OCI-LY1 (cell line): ENCODE measurements at regions not wholly inside any gene's neighbourhood (a gene's known extent, or its start where the extent isn't known, plus 50 kb on each side); places are given as distances from the start of the nearest gene placed in this dataset.
"Not testable (repeated sequence)": the region's sequence is repeated elsewhere in the genome, so short reads cannot be mapped to it uniquely, and the experiment has no call there.

Source experiments
- H2AFZ ChIP-seq: fragments of 200-600 bp; sonication (generic), shearing (Covaris generic); 2 replicates; pipeline ENCODE4 v1.6.0; 2014; ENCODE audit warnings: antibody characterized with exemption, mild to moderate bottlenecking, low read length
- H3F3A ChIP-seq: fragments of 200-600 bp; sonication (generic), shearing (Covaris generic); 2 replicates; pipeline ENCODE4 v1.6.0; 2014; ENCODE audit warnings: mild to moderate bottlenecking, antibody characterized with exemption, low read length, moderate library complexity; ENCODE audit not compliant: insufficient read depth
- H3K27ac ChIP-seq: fragments of 200-600 bp; sonication (generic); 2 replicates; pipeline ENCODE4 v1.5.1; 2014; ENCODE audit warnings: low read length, mixed run types, mild to moderate bottlenecking, low read depth; ENCODE audit not compliant: poor library complexity, severe bottlenecking
- H3K27me3 ChIP-seq: fragments of 200-600 bp; sonication (generic); 2 replicates; pipeline ENCODE4 v1.6.0; 2014; ENCODE audit warnings: antibody characterized with exemption, mild to moderate bottlenecking, low read length, moderate library complexity; ENCODE audit not compliant: insufficient read depth
- H3K36me3 ChIP-seq: fragments of 200-600 bp; sonication (generic); 2 replicates; pipeline ENCODE4 v1.6.1; 2014; ENCODE audit warnings: mild to moderate bottlenecking, antibody characterized with exemption, low read length, moderate library complexity, mixed read lengths; ENCODE audit not compliant: insufficient read depth
- H3K4me1 ChIP-seq: fragments of 200-600 bp; sonication (generic); 2 replicates; pipeline ENCODE4 v1.5.1; 2014; ENCODE audit warnings: mild to moderate bottlenecking, low read length, moderate library complexity; ENCODE audit not compliant: insufficient read depth, severe bottlenecking
- H3K4me2 ChIP-seq: fragments of 200-600 bp; sonication (generic), shearing (Covaris generic); 2 replicates; pipeline ENCODE4 v1.6.1; 2014; ENCODE audit warnings: low read length
- H3K4me3 ChIP-seq: fragments of 200-600 bp; sonication (generic); 2 replicates; pipeline ENCODE4 v1.5.1; 2014; ENCODE audit warnings: low read length, low read depth, mild to moderate bottlenecking, mixed read lengths; ENCODE audit not compliant: poor library complexity, severe bottlenecking
- H3K79me2 ChIP-seq: fragments of 200-600 bp; shearing (Covaris generic); 2 replicates; pipeline ENCODE4 v1.6.1; 2016; ENCODE audit warnings: mixed run types, low read length, mixed read lengths; ENCODE audit not compliant: insufficient read depth
- H3K9ac ChIP-seq: fragments of 200-600 bp; sonication (generic), shearing (Covaris generic); 2 replicates; pipeline ENCODE4 v1.6.1; 2014; ENCODE audit warnings: mild to moderate bottlenecking, low read length, mixed read lengths
- H3K9me2 ChIP-seq: fragments of 200-600 bp; sonication (generic), shearing (Covaris generic); 2 replicates; pipeline ENCODE4 v1.6.1; 2014; ENCODE audit warnings: low read depth, mild to moderate bottlenecking, low read length, mixed read lengths
- H3K9me3 ChIP-seq: fragments of 200-600 bp; shearing (Covaris generic); 2 replicates; pipeline ENCODE4 v1.6.1; 2014; ENCODE audit warnings: low read length, mixed read lengths
- H4K20me1 ChIP-seq: fragments of 200-600 bp; sonication (generic), shearing (Covaris generic); 2 replicates; pipeline ENCODE4 v1.6.0; 2016; ENCODE audit warnings: mild to moderate bottlenecking, low read length; ENCODE audit not compliant: insufficient read depth
- EZH2 ChIP-seq: fragments of 200-600 bp; sonication (generic), shearing (Covaris generic); IDR thresholded peaks from 2 replicates; pipeline ENCODE4 v1.8.0; 2017; ENCODE audit warnings: borderline replicate concordance, mixed run types, mild to moderate bottlenecking, antibody characterized with exemption, low read length, moderate library complexity, mixed read lengths
- TF ChIP-seq, protein P1 (sequence below): fragments of 200-600 bp; sonication (generic), shearing (Covaris generic); IDR thresholded peaks from 2 replicates; pipeline ENCODE4 v1.5.1; 2017; ENCODE audit warnings: mild to moderate bottlenecking, antibody characterized with exemption, low read length, moderate library complexity, mixed read lengths

GRCh38 chr1:209191262-209191634 is 392.3 kb upstream of the CAMK1G start:
- no peak overlapping the region for H2AFZ ChIP-seq
- no peaks in the 10 kb centered on the region for H4K20me1 ChIP-seq
- no peak for TF ChIP-seq EZH2
- TF ChIP-seq, protein P1, sequence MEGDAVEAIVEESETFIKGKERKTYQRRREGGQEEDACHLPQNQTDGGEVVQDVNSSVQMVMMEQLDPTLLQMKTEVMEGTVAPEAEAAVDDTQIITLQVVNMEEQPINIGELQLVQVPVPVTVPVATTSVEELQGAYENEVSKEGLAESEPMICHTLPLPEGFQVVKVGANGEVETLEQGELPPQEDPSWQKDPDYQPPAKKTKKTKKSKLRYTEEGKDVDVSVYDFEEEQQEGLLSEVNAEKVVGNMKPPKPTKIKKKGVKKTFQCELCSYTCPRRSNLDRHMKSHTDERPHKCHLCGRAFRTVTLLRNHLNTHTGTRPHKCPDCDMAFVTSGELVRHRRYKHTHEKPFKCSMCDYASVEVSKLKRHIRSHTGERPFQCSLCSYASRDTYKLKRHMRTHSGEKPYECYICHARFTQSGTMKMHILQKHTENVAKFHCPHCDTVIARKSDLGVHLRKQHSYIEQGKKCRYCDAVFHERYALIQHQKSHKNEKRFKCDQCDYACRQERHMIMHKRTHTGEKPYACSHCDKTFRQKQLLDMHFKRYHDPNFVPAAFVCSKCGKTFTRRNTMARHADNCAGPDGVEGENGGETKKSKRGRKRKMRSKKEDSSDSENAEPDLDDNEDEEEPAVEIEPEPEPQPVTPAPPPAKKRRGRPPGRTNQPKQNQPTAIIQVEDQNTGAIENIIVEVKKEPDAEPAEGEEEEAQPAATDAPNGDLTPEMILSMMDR: no peak

GRCh38 chr1:209196140-209196539 is 387.4 kb upstream of the CAMK1G start:
- Histone ChIP-seq H4K20me1 (no peaks in the 10 kb centered on the region), H3K9ac (no peak overlapping the region), H3K79me2 (no peaks in the 10 kb centered on the region), H3K27me3 (no peaks in the 10 kb centered on the region), H3K9me3 (0 out of 2 replicates have a peak, but pooled peaks cover 10% of the 10 kb centered on the region), H3K27ac (no peak overlapping the region), H3F3A (no peaks in the 10 kb centered on the region), H3K4me1 (no peaks in the 10 kb centered on the region), H3K4me2 (no peak overlapping the region), H3K36me3 (no peaks in the 10 kb centered on the region), H2AFZ (no peak overlapping the region), H3K9me2 (no peaks in the 10 kb centered on the region), H3K4me3 (no peak overlapping the region)
- TF ChIP-seq EZH2: no peak

More at GRCh38 chr1:209191262-209191634, 392.3 kb upstream of the CAMK1G start:
- Histone ChIP-seq H3F3A (no peaks in the 10 kb centered on the region), H3K9me2 (no peaks in the 10 kb centered on the region), H3K9me3 (0 out of 2 replicates have a peak, but pooled peaks cover 2% of the 10 kb centered on the region), H3K9ac (no peak overlapping the region), H3K79me2 (no peaks in the 10 kb centered on the region), H3K36me3 (no peaks in the 10 kb centered on the region), H3K4me3 (no peak overlapping the region), H3K4me1 (no peaks in the 10 kb centered on the region), H3K4me2 (no peak overlapping the region), H3K27ac (no peak overlapping the region), H3K27me3 (no peaks in the 10 kb centered on the region)

DNA sequence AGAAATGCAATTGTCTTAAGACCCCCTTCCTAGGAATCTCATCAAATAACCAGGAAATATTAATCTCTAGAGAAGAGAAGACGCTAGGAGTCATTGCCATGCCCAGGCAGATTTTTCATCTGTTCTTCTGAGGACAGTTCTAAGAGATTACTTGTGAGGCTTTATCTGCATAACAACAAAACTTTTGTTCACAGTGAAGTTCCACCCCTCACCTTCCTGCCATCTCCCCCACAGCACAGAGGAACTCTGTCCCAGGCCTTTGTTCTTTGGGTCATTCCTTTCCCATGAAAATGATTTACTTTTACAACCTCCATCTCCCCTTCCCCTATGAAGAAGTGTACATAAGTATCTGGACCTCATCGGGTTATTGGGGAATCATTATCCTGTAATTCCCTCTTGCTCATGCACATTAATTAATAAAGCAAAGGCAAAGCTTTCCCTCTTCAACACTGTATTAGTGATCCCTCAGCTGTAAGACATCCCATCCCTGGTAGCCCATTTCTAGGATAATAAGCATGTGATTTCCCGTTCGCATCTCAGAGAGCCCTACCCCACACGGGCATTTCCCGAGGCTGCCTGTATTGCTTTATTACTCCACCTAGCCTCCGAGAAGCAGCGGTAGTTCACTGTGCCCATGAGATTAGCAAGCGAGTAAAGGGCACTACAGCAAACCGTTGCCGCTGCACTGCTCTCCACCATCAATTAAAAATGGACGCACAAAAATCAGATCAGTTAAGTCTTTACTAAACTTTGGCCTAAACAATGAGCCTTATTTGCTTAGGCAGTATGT is 384.4 kb upstream of the CAMK1G start:
- no peaks in the 10 kb centered on the region for H4K20me1 ChIP-seq
- H3K9me2 ChIP-seq: no peaks in the 10 kb centered on the region
- no peak overlapping the region for H2AFZ ChIP-seq
- H3K9ac ChIP-seq: no peak overlapping the region
- no peaks in the 10 kb centered on the region for H3K27me3 ChIP-seq
- H3K27ac ChIP-seq: no peak overlapping the region
- H3F3A ChIP-seq: no peaks in the 10 kb centered on the region
- H3K79me2 ChIP-seq: no peaks in the 10 kb centered on the region
- no peaks in the 10 kb centered on the region for H3K4me1 ChIP-seq
- H3K9me3 ChIP-seq: 0 out of 2 replicates have a peak, but pooled peaks cover 10% of the 10 kb centered on the region
- H3K4me2 ChIP-seq: no peak overlapping the region
- H3K4me3 ChIP-seq: no peak overlapping the region
- no peaks in the 10 kb centered on the region for H3K36me3 ChIP-seq
- no peak for TF ChIP-seq EZH2

DNA sequence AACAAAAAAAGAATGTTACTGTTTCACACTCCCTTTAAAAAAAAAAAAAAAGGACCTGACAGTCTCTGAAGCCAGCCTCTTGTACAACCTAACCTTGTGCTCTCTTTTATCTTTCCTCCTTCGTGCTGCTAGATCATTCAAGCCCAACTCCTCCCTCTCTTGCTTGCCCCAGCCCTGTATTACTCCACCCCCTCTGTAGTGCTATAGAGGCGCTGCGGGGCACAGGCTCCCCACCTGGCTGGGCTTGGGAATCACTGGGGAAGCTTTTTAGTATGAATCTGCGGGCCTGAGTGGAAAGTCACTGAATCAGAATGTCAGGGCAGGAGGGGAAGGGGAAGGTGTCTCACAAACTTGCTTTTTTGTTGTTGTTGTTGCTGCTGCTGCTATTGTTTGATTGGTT is 383.7 kb upstream of the CAMK1G start:
- no peaks in the 10 kb centered on the region for H3K79me2 ChIP-seq
- no peak overlapping the region for H3K4me2 ChIP-seq
- no peak overlapping the region for H2AFZ ChIP-seq
- no peak overlapping the region for H3K4me3 ChIP-seq
- no peak overlapping the region for H3K27ac ChIP-seq
- H3K27me3 ChIP-seq: no peaks in the 10 kb centered on the region
- no peaks in the 10 kb centered on the region for H3K4me1 ChIP-seq
- H3K36me3 ChIP-seq: no peaks in the 10 kb centered on the region
- no peaks in the 10 kb centered on the region for H3F3A ChIP-seq
- no peak overlapping the region for H3K9ac ChIP-seq
- TF ChIP-seq, protein P1: no peak
- TF ChIP-seq EZH2: no peak
- no peaks in the 10 kb centered on the region for H4K20me1 ChIP-seq
- H3K9me2 ChIP-seq: no peaks in the 10 kb centered on the region
- H3K9me3 ChIP-seq: 0 out of 2 replicates have a peak, but pooled peaks cover 10% of the 10 kb centered on the region

GRCh38 chr1:209202321-209202720 is 381.2 kb upstream of the CAMK1G start:
- H3K36me3 ChIP-seq, H3K9me2 ChIP-seq, H4K20me1 ChIP-seq, H3K79me2 ChIP-seq, H3K27ac ChIP-seq, H3K4me3 ChIP-seq, H2AFZ ChIP-seq, H3K27me3 ChIP-seq, H3K9me3 ChIP-seq, H3K4me2 ChIP-seq, H3K9ac ChIP-seq, H3F3A ChIP-seq, H3K4me1 ChIP-seq: not testable (repeated sequence)
